Sciatic nerve (tissue), 2 donors: ENCODE measurements at regions not wholly inside any gene's neighbourhood (a gene's known extent, or its start where the extent isn't known, plus 50 kb on each side); places are given as distances from the start of the nearest gene placed in this dataset.
"Not testable (repeated sequence)": the region's sequence is repeated elsewhere in the genome, so short reads cannot be mapped to it uniquely, and the experiment has no call there.

ENCODE experiments used
- ATAC-seq: fragments of 200-7000 bp; cut with Tn5 transposase; one replicate; pipeline ENCODE4 v1.9.1; 2020; ENCODE audit warnings: mild to moderate bottlenecking, moderate library complexity
- DNase-seq: peaks from one replicate; pipeline ENCODE4 v3.0.0-alpha.2; 2020; ENCODE audit warnings: low spot score
- intact Hi-C: fragments of 100-400 bp; cut with DNase I; formaldehyde crosslinking; loops from one replicate; pipeline ENCODE4 v1.14.2; 2022
- donor health status: DM: no; HTN: no; CAD: no.
- donor health status: DM: no; HTN: no; CAD: no.

DNA sequence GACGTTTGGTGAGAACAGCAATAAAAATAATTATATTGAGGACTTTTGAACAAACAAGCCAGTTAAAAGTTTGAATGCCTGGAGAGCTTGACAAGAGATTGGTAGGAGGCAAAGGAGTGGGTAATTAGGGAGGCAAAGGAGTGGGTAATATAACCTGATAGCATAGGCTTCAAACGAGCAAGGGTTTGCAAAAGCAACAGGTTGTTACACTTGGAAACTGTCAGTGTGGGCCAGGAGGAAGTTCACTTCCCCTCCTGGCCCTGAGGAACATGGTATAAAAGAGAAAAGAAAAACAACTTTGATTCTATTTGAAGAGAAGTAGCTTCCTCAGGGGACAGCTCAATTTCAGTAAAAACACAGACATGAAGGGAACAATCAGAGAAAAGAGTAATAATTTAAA lies 121.7 kb downstream of the CCER1 start:
- intact Hi-C loops: no loop called here
- DNase-seq (no peak), ATAC-seq (no peak)

- ATAC-seq (no peak), DNase-seq (no peak)
- intact Hi-C loops: no loop called here
Observed at GRCh38 chr12:90832427-90832826, 122.5 kb downstream of the CCER1 start.

DNA sequence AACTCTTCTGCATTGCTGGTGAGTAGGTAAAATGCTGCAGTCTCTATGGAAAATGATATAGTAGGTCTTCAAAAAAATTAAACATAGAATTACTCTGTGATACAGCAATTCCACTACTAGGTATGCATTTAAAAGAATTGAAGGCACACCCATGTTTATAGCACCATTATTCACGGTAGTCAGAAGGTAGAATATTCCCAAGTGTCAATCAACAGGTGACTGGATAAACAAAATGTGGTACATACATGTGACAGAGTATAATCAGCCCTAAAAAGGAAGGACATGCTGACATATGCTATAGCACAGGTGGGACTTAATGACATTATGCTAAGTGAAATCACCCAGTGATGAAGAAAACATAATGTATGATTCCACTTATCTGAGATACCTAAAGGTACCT lies 123.3 kb downstream of the CCER1 start:
- intact Hi-C loops: no loop called here
- ATAC-seq (no peak), DNase-seq (no peak)

GRCh38 chr12:90829044-90829443 lies 125.9 kb downstream of the CCER1 start:
- intact Hi-C loops: no loop called here
- no peak for ATAC-seq

DNA sequence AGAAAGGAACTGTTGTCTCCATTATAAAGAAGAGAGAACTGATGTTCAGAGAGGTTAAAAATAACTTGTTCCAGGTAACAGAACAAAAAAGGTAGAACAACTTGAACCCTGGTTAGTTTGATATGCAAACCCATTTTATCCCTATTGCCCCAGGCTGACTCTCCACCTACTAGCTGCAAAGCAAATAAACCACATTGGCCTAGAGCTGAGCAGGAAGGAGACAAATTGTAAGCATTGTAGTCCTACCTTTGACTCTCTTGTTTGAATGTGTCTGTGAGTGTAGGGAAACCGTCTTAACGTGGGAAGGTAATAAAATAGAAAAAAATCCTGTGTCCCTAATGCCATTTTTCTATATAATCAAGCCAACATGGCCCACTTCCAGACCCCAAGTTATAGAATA lies 126.4 kb downstream of the CCER1 start:
- DNase-seq (no peak), ATAC-seq (no peak)
- intact Hi-C loops: no loop called here

More at GRCh38 chr12:90829044-90829443, 125.9 kb downstream of the CCER1 start:
- no peak for DNase-seq

DNA sequence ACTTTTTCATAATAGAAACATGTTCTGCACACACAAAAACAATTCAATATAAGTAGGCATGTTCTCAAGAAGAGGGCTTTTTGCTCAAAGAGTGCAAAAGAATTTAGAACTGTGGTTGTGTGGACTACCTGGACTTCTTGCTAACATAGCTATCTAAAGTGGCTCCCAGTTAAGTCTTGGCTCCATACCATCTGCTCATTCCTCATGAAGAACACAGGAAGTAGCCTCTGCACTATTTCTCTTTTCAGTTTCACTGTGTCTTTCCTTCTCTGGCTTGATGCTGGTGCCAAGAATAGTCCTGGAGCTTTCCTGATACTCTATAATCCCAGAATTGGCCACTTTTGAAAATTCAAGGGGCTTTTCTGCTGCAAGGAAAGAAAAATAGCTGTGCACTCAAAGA lies 127.4 kb downstream of the CCER1 start:
- ATAC-seq (no peak), DNase-seq (no peak)
- intact Hi-C loops: no loop called here

GRCh38 chr12:90826036-90826435 lies 128.9 kb downstream of the CCER1 start:
- DNase-seq (no peak), ATAC-seq (no peak)
- intact Hi-C loops: no loop called here

DNA sequence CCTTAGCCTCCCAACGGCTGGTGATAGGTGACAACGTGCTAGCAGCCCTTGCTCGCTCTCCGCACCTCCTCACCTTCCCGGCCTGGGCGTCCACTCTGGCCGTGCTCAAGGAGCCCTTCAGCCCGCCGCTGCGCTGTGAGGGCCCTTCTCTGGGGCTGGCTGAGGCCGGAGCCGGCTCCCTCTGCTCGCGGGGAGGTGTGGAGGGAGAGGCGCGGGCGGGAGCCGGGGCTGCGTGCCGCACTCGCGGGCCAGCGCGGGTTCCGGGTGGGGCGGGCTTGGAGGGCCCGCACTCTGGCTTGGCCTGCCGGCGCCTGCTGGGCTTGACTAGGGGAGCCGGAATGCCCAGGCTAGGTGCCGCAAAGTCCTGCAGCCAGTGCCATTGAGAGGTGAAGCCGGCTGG lies 131.1 kb downstream of the CCER1 start:
- intact Hi-C loops: no loop called here
- DNase-seq: no peak
- no peak for ATAC-seq

- no peak for ATAC-seq
- intact Hi-C loops: no loop called here
- no peak for DNase-seq
Observed at GRCh38 chr12:90819709-90820108, 135.3 kb downstream of the CCER1 start.

- intact Hi-C loops: no loop called here
- ATAC-seq (no peak), DNase-seq (no peak)
Observed at GRCh38 chr12:90816353-90817089, 138.5 kb downstream of the CCER1 start.

- ATAC-seq (no peak), DNase-seq (no peak)
- intact Hi-C loops: no loop called here
Observed at GRCh38 chr12:90809940-90810339, 145.0 kb downstream of the CCER1 start.

- ATAC-seq: no peak
- DNase-seq: no peak
- intact Hi-C loops: no loop called here
Observed at GRCh38 chr12:90808568-90808967, 146.4 kb downstream of the CCER1 start.

DNA sequence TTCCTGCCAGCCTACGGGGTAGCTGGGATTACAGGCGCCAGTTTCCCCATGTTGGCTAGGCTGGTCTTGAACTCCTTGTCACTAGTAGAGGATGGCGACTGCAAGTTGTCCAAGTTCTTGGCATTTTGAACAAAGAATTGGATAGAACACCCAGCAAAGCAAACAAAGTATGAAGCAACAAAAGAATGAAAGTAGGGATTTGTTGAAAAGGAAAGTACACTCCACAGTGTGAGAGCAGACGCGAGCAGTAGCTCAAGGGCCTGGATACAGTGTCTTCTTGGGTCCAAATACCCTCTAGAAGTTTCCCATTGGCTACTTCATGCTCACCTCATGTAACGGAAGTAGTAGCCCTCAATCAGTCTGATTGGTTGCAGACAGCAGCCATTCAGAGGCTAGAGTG lies 152.2 kb downstream of the CCER1 start:
- ATAC-seq: no peak
- intact Hi-C loops: no loop called here
- DNase-seq: no peak

DNA sequence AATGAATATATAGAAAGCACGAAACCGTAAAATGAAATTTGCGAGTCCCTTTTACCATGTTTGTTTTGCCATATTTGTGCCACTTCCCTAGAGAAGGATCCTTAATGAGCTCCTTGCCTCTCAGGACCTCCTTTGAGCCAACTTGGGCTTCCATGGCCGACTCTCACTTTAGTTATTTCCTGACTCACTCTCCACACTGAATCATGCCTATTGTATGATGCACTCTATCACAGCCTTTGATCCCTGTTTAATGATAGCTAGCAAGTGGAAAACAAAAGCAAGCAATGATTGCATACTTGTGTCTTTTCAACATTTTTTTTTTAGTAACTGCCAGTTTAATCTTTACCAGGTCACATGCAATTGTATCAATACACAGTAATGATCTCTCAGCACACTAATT lies 153.2 kb downstream of the CCER1 start:
- DNase-seq: no peak
- intact Hi-C loops: no loop called here

GRCh38 chr12:90794212-90794611 lies 160.8 kb downstream of the CCER1 start:
- ATAC-seq (no peak), DNase-seq (no peak)
- intact Hi-C loops: no loop called here

More for the DNA sequence above, 153.2 kb downstream of the CCER1 start:
- no peak for ATAC-seq

- intact Hi-C loops, ATAC-seq, DNase-seq: not testable (repeated sequence)
Observed at GRCh38 chr12:90792718-90793117, 162.3 kb downstream of the CCER1 start.

DNA sequence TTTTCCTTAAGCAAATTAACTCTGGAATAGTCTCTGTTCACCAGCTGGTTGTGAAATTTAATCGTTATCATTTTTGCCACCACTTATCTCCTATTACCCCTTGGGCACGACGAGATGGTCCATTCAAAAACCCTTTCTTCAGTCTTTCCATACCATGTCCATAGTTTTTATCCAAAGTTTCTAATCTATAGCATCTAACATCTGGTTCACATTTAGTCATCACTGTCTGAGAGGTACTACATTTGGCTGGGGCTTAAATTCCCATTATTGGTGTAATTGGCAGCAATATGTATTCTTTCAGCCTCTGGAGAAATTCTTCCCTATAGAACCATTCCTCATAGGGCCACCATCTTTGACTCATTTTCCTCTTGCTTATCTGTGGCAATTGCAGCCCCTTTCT lies 163.5 kb downstream of the CCER1 start:
- DNase-seq (no peak), ATAC-seq (no peak)
- intact Hi-C loops: no loop called here

DNA sequence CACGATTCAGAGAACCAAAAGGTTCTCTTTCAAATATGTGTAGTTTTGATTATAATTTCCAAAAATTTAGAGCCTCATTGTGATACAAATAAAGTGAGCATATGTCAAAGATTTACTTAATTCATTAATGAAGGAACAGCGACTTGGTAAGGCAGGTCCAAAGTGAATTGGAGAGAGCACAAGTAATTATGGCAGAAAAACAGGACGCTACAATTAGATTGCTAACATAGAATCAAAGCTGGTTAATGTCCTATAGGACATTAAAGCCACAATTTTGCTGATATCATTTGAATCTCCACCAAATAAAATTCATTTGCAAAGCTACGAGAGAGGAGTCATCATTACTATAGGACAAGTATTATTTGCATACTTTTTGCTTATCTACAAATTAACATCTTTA lies 164.2 kb downstream of the CCER1 start:
- intact Hi-C loops: no loop called here
- no peak for DNase-seq
- no peak for ATAC-seq

- intact Hi-C loops: no loop called here
- DNase-seq (no peak), ATAC-seq (no peak)
Observed at GRCh38 chr12:90773491-90773890, 181.5 kb downstream of the CCER1 start.

DNA sequence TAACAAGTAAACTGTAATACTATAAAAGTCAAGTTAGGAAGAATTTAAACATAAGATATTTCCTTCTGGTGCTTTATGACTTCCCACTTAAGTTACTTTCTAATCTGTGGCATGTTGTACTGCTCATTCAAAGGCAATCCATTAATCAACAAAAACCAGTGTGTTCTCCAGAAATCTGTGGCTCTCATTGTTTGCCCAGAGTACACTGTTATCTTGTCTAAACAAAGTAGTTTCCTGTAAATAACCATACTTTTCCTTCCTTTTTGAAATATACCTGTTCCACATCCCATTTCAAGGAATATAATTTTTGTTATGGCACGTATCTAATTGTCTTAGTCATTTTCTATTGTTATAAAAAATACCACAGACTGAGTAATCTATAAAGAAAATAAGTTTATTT lies 184.1 kb downstream of the CCER1 start:
- DNase-seq (no peak), ATAC-seq (no peak)
- intact Hi-C loops: no loop called here

DNA sequence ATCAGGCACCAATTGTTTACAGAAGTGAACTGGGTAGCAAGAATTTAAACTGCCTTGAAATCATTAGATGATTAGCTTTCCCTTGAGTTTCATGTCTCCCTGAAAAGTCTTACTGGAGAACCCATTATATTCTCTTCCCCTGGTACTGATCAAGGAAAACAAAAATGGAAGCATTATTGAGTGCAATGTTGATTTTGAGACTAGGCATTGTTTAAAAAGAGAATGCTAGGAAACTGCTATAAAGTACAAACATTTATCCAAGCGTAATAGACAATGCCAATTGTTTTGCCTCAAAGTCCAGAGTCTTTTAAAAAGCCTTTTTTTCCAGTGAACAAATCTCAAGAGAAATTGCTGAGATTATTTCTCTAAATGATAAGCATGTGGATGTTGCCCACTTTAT lies 197.0 kb downstream of the CCER1 start:
- DNase-seq: no peak
- intact Hi-C loops: no loop called here
- ATAC-seq: no peak
